Calu3 (cell line): ENCODE measurements at regions not wholly inside any gene's neighbourhood (a gene's known extent, or its start where the extent isn't known, plus 50 kb on each side); places are given as distances from the start of the nearest gene placed in this dataset.

Experiments used
- BruUV-seq: library from RNA; stranded (reverse); fragments of 400-500 nt; replicated peaks from 2 replicates; lab custom pipeline; 2021; lab: Mats Ljungman, UMichigan
- CTCF ChIA-PET: fragments of 300-600 bp; sonication (Branson Sonifier 250); formaldehyde crosslinking; loops from one replicate; lab custom pipeline; 2022; ENCODE audit warnings: antibody characterized with exemption; lab: Charles Lee
- DNase-seq: peaks from one replicate; pipeline ENCODE4 v3.0.0; 2022
- H3K27ac Mint-ChIP-seq: one replicate; pipeline ENCODE4 v1.8.0; 2022; ENCODE audit warnings: mixed read lengths; ENCODE audit not compliant: unreplicated experiment
- H3K27me3 Mint-ChIP-seq: one replicate; pipeline ENCODE4 v1.8.0; 2022; ENCODE audit warnings: mixed read lengths; ENCODE audit not compliant: unreplicated experiment
- H3K36me3 Mint-ChIP-seq: one replicate; pipeline ENCODE4 v1.8.0; 2022; ENCODE audit warnings: mild to moderate bottlenecking, moderate library complexity, mixed read lengths; ENCODE audit not compliant: insufficient read depth, unreplicated experiment
- H3K4me1 Mint-ChIP-seq: one replicate; pipeline ENCODE4 v1.8.0; 2022; ENCODE audit warnings: mild to moderate bottlenecking, low read depth, mixed read lengths; ENCODE audit not compliant: unreplicated experiment
- H3K4me3 Mint-ChIP-seq: one replicate; pipeline ENCODE4 v1.8.0; 2022; ENCODE audit warnings: mild to moderate bottlenecking, low read depth, moderate library complexity, mixed read lengths; ENCODE audit not compliant: unreplicated experiment
- H3K9me3 Mint-ChIP-seq: one replicate; pipeline ENCODE4 v1.8.0; 2022; ENCODE audit warnings: low read depth, mixed read lengths; ENCODE audit not compliant: unreplicated experiment
- intact Hi-C: fragments of 100-400 bp; cut with micrococcal nuclease; formaldehyde crosslinking; loops from one replicate; pipeline ENCODE4 v1.10.0; 2022; ENCODE audit not compliant: unreplicated experiment
- TF ChIP-seq, protein P1 (sequence below): fragments of 200-600 bp; IDR thresholded peaks from one replicate; pipeline ENCODE4 v1.8.0; 2022; ENCODE audit warnings: antibody characterized with exemption; ENCODE audit not compliant: unreplicated experiment

DNA sequence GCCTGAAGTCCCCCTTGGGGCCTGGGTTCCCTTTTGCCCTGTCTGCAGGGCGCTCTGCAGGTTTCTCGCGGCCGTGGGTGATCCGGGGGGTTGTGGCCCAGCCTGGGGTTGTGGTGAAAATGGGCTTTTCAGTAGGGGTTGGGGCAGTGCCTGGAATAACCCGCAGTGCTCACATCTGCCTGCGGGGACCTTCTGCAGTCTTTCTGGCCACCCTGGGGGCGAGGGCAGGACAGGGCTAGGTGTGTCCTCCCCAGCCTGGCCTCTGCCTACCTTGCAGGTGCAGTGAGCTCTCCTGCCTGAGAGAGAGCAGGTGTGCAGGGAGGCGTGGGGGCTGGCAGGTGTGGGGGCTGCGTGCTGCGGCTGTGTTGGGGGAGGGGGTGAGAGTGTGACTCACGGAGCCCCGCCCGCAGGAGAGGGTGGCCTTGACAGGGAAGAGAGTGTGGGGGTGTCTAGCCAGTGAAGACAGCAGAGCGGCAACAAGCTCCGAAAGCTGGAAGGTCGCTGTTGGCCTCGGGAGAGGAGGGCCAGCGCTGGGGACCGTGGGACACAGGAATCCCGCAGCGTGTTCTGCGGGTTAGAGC is 131.4 kb downstream of the MRPL36 start:
- no peaks in the 10 kb centered on the region for H3K4me1 Mint-ChIP-seq
- intact Hi-C loops, result no loop called here
- H3K9me3 Mint-ChIP-seq, result peaks cover 4% of the 10 kb centered on the region
- peaks cover 69% of the 10 kb centered on the region for H3K27me3 Mint-ChIP-seq
- H3K27ac Mint-ChIP-seq, result no peak overlapping the region
- no peaks in the 10 kb centered on the region for H3K36me3 Mint-ChIP-seq
- TF ChIP-seq, protein P1, sequence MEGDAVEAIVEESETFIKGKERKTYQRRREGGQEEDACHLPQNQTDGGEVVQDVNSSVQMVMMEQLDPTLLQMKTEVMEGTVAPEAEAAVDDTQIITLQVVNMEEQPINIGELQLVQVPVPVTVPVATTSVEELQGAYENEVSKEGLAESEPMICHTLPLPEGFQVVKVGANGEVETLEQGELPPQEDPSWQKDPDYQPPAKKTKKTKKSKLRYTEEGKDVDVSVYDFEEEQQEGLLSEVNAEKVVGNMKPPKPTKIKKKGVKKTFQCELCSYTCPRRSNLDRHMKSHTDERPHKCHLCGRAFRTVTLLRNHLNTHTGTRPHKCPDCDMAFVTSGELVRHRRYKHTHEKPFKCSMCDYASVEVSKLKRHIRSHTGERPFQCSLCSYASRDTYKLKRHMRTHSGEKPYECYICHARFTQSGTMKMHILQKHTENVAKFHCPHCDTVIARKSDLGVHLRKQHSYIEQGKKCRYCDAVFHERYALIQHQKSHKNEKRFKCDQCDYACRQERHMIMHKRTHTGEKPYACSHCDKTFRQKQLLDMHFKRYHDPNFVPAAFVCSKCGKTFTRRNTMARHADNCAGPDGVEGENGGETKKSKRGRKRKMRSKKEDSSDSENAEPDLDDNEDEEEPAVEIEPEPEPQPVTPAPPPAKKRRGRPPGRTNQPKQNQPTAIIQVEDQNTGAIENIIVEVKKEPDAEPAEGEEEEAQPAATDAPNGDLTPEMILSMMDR, result no peak
- no TSS peak for BruUV-seq
- DNase-seq, result no peak
- CTCF ChIA-PET, result interaction anchor here (0.6 kb wide), 1 partner anchor 51 kb away, joined by 3 read pairs; no protein-coding TSS in a partner anchor
- no peak overlapping the region for H3K4me3 Mint-ChIP-seq

DNA sequence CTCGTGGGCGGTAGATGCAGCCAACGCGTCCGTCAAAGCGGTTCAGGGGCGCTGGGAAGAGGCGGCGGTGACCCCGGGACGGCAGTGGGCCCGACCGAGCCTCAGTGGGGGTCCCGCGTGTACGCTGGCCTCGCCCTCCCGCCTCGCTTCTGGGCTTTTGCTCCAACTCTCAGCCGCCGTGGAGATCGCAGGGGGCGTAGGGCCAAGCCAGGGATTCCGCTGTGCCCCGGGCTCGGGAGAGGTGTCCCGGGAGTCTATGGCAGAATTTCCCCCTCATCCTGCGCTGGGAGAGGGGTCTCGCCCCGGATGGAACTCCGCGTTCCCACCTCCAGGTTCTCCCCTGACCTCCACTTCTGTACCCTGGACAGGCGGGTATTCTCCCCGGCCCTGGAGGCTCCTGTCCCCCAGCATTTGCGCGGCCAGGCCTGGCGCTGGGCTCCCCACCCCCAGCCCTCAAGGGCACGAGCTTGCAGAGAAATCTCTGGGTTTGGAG is 131.9 kb downstream of the MRPL36 start:
- intact Hi-C loops, result no loop called here
- H3K27ac Mint-ChIP-seq, result no peak overlapping the region
- H3K36me3 Mint-ChIP-seq, result no peaks in the 10 kb centered on the region
- H3K4me3 Mint-ChIP-seq, result no peak overlapping the region
- no TSS peak for BruUV-seq
- H3K4me1 Mint-ChIP-seq, result no peaks in the 10 kb centered on the region
- peaks cover 69% of the 10 kb centered on the region for H3K27me3 Mint-ChIP-seq
- TF ChIP-seq, protein P1, result no peak
- no peak for DNase-seq
- CTCF ChIA-PET, result interaction anchor here (0.6 kb wide), 1 partner anchor 52 kb away, joined by 3 read pairs; no protein-coding TSS in a partner anchor
- peaks cover 4% of the 10 kb centered on the region for H3K9me3 Mint-ChIP-seq

DNA sequence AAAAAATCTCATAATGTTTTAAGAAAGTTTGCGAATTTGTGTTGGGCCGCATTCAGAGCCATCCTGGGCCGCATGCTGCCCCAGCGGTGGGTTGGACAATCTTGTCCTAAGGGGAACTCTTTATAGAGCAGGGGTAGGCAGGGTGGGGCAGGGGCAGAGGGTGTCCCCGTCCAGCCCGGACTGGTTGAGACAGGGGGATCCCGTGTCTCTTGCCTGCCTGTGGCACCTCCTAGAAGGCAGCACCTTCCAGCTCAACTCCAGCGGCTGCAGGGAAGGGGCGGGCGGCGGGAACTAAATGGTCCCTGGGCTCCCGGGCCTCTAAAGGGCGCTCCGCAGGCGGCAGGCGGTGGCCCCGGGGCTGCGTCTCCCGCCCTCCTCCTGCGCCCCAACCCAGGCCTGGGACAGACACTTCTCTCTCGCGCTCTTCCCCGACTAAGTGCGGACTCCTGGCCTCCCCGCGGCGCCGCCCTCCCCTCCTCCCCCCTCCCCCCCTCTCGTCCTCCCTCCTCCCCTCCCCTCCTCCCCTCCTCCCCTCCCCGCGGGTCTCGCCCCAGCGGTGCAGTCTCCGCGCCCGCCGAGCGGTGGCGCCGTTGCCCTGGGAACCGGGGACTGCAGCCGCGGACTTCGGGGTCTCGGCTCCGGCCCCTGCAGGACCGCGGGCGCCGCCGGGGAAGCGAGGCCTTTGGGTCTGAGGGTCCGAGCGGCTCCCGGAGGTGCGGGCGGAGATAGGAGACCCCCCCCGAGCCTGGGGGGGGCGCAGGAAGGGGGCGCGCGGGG is 132.6 kb downstream of the MRPL36 start:
- H3K4me3 Mint-ChIP-seq, result peak overlapping the region; percentile 22
- intact Hi-C loops, result no loop called here
- no peaks in the 10 kb centered on the region for H3K4me1 Mint-ChIP-seq
- H3K27ac Mint-ChIP-seq, result no peak overlapping the region
- BruUV-seq, result no TSS peak
- peaks cover 4% of the 10 kb centered on the region for H3K9me3 Mint-ChIP-seq
- CTCF ChIA-PET, result interaction anchor here (0.7 kb wide), 1 partner anchor 471 kb away, joined by 3 read pairs; no protein-coding TSS in a partner anchor
- DNase-seq, result peak; percentile 67
- peaks cover 69% of the 10 kb centered on the region for H3K27me3 Mint-ChIP-seq
- TF ChIP-seq, protein P1, result peak; percentile 38
- no peaks in the 10 kb centered on the region for H3K36me3 Mint-ChIP-seq

DNA sequence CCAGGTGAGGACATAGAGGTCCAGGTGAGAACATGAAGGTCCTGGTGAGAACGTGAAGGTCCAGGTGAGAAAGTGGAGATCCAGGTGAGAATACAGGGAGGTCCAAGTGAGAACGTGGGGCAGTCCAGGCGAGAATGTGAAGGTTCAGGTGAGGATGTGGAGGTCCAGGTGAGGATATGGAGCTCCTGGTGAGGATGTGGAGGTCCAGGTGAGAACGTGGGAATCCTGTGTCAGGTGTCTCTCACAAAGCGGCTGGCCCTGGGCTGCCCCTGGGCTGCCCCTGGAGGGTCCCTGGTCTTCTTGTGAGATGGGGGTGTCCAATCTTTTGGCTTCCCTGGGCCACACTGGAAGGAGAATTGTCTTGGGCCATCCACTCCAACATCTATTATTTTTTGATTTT is 133.4 kb downstream of the MRPL36 start:
- H3K27me3 Mint-ChIP-seq, result peaks cover 73% of the 10 kb centered on the region
- DNase-seq, result no peak
- intact Hi-C loops, result no loop called here
- H3K27ac Mint-ChIP-seq, result no peak overlapping the region
- H3K4me1 Mint-ChIP-seq, result no peaks in the 10 kb centered on the region
- TF ChIP-seq, protein P1, result no peak
- CTCF ChIA-PET, result no interaction called here
- no peaks in the 10 kb centered on the region for H3K36me3 Mint-ChIP-seq
- BruUV-seq, result no TSS peak
- H3K4me3 Mint-ChIP-seq, result peak overlapping the region; percentile 22
- peaks cover 4% of the 10 kb centered on the region for H3K9me3 Mint-ChIP-seq
